ENCODE measurements at regions not wholly inside any gene's neighbourhood (a gene's known extent, or its start where the extent isn't known, plus 50 kb on each side); places are given as distances from the start of the nearest gene placed in this dataset.
"Not testable (repeated sequence)": the region's sequence is repeated elsewhere in the genome, so short reads cannot be mapped to it uniquely, and the experiment has no call there.

DNA sequence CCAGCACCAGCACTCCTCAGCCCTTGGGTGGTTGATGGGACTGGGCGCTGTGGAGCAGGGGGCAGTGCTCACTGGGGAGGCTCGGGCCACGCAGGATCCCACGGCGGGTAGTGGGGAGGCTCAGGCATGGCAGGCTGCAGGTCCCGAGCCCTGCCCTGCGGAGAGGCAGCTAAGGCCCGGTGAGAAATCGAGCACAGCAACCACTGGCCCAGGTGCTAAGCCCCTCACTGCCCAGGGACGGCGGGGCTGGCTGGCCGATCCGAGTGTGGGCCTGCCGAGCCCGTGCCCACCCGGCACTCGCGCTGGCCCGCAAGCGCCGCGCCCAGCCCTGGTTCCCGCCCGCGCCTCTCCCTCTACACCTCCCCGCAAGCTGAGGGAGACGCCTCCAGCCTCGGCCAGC, 56.0 kb upstream of the ZNF195 start:
- no peak for DNase-seq (ENCODE audit: low read depth)
- TF ChIP-seq, protein P1, sequence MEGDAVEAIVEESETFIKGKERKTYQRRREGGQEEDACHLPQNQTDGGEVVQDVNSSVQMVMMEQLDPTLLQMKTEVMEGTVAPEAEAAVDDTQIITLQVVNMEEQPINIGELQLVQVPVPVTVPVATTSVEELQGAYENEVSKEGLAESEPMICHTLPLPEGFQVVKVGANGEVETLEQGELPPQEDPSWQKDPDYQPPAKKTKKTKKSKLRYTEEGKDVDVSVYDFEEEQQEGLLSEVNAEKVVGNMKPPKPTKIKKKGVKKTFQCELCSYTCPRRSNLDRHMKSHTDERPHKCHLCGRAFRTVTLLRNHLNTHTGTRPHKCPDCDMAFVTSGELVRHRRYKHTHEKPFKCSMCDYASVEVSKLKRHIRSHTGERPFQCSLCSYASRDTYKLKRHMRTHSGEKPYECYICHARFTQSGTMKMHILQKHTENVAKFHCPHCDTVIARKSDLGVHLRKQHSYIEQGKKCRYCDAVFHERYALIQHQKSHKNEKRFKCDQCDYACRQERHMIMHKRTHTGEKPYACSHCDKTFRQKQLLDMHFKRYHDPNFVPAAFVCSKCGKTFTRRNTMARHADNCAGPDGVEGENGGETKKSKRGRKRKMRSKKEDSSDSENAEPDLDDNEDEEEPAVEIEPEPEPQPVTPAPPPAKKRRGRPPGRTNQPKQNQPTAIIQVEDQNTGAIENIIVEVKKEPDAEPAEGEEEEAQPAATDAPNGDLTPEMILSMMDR (IDR thresholded peaks at IDR 0.05; ENCODE audit: control insufficient read depth, extremely low read depth, insufficient read depth) = no peak
- no peak overlapping the region for H3K4me3 ChIP-seq (ENCODE audit: low read depth, low read length)

DNA sequence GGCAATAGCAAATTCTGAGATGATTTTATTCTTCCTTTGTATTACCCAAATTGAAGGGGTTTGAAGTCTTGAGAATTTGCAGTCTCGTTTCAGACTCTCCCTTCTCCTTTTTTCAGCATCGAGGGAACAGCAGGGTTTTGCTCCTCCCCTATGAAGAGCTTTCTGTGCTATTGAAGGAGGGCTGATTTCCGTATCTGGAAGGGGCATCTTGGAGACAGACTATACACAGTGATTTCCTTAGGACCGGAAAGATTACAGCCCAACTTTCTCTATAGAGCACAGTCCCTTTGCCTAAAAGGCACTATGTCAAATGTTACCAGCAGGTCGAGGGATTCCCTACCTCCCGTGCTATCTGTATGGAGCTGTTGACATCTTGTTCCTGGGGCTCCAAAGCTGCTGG, 50.2 kb upstream of the ZNF195 start:
- not testable (repeated sequence) for H3K4me3 ChIP-seq (ENCODE audit: low read depth, low read length); DNase-seq (ENCODE audit: low read depth)
